Fibroblast of lung (primary cell): ENCODE measurements at regions not wholly inside any gene's neighbourhood (a gene's known extent, or its start where the extent isn't known, plus 50 kb on each side); places are given as distances from the start of the nearest gene placed in this dataset.

Experiments
- DNase-seq, 2 donors: peaks; one replicate each; pipeline versions ENCODE4 v3.0.0 to v3.0.0-alpha.2; 2010; ENCODE audit warnings: low read depth in 2 of 2
- H2AFZ ChIP-seq: 2 replicates; pipeline ENCODE4 v1.5.1; 2012; ENCODE audit warnings: low read length, control low read depth, inconsistent platforms
- H3K27ac ChIP-seq: 2 replicates; pipeline ENCODE4 v1.5.1; 2011; ENCODE audit warnings: low read length, control low read depth; ENCODE audit not compliant: insufficient read depth
- H3K27me3 ChIP-seq: 2 replicates; pipeline ENCODE4 v1.5.1; 2011; ENCODE audit warnings: mild to moderate bottlenecking, low read length; ENCODE audit not compliant: control insufficient read depth, insufficient read depth
- H3K36me3 ChIP-seq: 2 replicates; pipeline ENCODE4 v1.5.1; 2011; ENCODE audit warnings: low read length; ENCODE audit not compliant: control insufficient read depth, insufficient read depth
- H3K4me1 ChIP-seq: 2 replicates; pipeline ENCODE4 v1.5.1; 2011; ENCODE audit warnings: low read length; ENCODE audit not compliant: control insufficient read depth, insufficient read depth; ENCODE audit errors: extremely low read depth
- H3K4me2 ChIP-seq: 2 replicates; pipeline ENCODE4 v1.5.1; 2011; ENCODE audit warnings: low read length, control low read depth; ENCODE audit not compliant: insufficient read depth; ENCODE audit errors: extremely low read depth
- H3K4me3 ChIP-seq, 4 experiments: fragments of 200-600 bp in 1 of 4; sonication (generic) in 1 of 4; replicated peaks in 1 of 4; 2 replicates each; pipeline ENCODE4 v1.5.1; 2011 to 2016; ENCODE audit warnings: low read length in 4 of 4, low read depth in 3 of 4, mild to moderate bottlenecking in 3 of 4, control low read depth in 2 of 4, inconsistent platforms in 1 of 4, mixed read lengths in 1 of 4; ENCODE audit not compliant: insufficient read depth in 1 of 4; ENCODE audit errors: control extremely low read depth in 1 of 4
- H3K79me2 ChIP-seq: 2 replicates; pipeline ENCODE4 v1.5.1; 2012; ENCODE audit warnings: mild to moderate bottlenecking, low read length, inconsistent platforms; ENCODE audit not compliant: control insufficient read depth, insufficient read depth
- H3K9ac ChIP-seq: 2 replicates; pipeline ENCODE4 v1.5.1; 2011; ENCODE audit warnings: mild to moderate bottlenecking, low read length, control low read depth; ENCODE audit not compliant: insufficient read depth
- H3K9me3 ChIP-seq: 2 replicates; pipeline ENCODE4 v1.5.1; 2012; ENCODE audit warnings: low read depth, low read length; ENCODE audit not compliant: control insufficient read depth, insufficient read depth
- H4K20me1 ChIP-seq: 2 replicates; pipeline ENCODE4 v1.5.1; 2011; ENCODE audit warnings: low read length; ENCODE audit not compliant: control insufficient read depth, insufficient read depth; ENCODE audit errors: extremely low read depth
- EZH2 ChIP-seq: IDR thresholded peaks from 2 replicates; pipeline ENCODE4 v1.5.1; 2012; ENCODE audit warnings: low read length, control low read depth, mild to moderate bottlenecking; ENCODE audit errors: missing control alignments
- TF ChIP-seq, protein P1 (sequence below), 2 donors: IDR thresholded peaks in 1 of 2; conservative IDR thresholded peaks in 1 of 2; 1 replicate in 1 of 2; 2 replicates in 1 of 2; pipeline ENCODE4 v1.5.1; 2011 to 2012; ENCODE audit warnings: low read length in 2 of 2, control low read depth in 1 of 2, inconsistent platforms in 1 of 2, low read depth in 1 of 2, mild to moderate bottlenecking in 1 of 2

DNA sequence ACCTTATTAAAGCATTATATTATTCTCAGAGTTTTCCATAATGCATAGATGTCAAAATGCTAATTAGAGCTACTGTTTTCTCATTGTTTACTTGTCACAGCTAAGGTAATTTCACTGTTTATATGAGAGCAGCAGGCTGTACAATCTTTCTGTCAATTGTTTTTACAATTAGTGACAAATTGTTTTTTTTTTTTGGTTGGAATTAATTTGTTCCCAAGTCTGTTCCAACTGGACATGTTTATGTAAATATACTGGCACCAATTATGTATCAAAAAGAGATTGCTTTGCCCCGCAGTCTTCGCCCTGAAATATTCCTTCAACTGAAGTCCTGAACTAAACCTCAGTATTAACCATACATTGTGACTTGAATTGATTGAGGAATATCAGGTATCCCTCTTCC is 72.3 kb upstream of the GRIA4 start:
- no peak for DNase-seq
- no peak overlapping the region for H3K9ac ChIP-seq
- no peaks in the 10 kb centered on the region for H3K9me3 ChIP-seq
- no peak overlapping the region for H3K4me3 ChIP-seq
- H2AFZ ChIP-seq: no peak overlapping the region
- no peaks in the 10 kb centered on the region for H3K36me3 ChIP-seq
- H3K4me1 ChIP-seq: no peaks in the 10 kb centered on the region
- H3K79me2 ChIP-seq: no peaks in the 10 kb centered on the region
- H3K27me3 ChIP-seq: no peaks in the 10 kb centered on the region
- TF ChIP-seq, protein P1, sequence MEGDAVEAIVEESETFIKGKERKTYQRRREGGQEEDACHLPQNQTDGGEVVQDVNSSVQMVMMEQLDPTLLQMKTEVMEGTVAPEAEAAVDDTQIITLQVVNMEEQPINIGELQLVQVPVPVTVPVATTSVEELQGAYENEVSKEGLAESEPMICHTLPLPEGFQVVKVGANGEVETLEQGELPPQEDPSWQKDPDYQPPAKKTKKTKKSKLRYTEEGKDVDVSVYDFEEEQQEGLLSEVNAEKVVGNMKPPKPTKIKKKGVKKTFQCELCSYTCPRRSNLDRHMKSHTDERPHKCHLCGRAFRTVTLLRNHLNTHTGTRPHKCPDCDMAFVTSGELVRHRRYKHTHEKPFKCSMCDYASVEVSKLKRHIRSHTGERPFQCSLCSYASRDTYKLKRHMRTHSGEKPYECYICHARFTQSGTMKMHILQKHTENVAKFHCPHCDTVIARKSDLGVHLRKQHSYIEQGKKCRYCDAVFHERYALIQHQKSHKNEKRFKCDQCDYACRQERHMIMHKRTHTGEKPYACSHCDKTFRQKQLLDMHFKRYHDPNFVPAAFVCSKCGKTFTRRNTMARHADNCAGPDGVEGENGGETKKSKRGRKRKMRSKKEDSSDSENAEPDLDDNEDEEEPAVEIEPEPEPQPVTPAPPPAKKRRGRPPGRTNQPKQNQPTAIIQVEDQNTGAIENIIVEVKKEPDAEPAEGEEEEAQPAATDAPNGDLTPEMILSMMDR (conservative IDR thresholded peaks at IDR 0.05 in 1 of 2, IDR thresholded peaks at IDR 0.05 in 1 of 2; ENCODE audit: low read depth in 1 of 2, low read length in 2 of 2): no peak
- no peak for TF ChIP-seq EZH2
- H3K4me2 ChIP-seq: no peak overlapping the region
- H4K20me1 ChIP-seq: no peaks in the 10 kb centered on the region
- H3K27ac ChIP-seq: no peak overlapping the region

DNA sequence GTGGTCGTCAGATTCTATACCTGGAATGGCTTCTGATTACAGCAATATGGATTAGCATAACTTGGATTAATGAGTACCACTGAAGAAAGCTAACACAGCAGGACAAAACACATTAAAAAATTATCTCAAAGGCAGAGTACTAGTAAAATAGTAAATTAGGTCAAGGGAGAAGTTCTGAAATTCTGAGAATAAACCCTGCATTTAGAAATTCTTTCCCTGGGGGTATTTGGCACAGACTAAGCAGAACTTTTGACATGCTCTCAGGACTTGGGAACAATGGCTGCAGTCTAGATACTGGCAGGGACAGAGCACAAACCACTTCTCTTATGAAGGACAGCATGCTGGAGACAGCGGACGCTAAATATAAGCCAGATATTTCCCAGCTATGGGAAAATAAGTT is 85.6 kb upstream of the GRIA4 start:
- Histone ChIP-seq H3K27me3 (no peaks in the 10 kb centered on the region), H3K9ac (no peak overlapping the region)

DNA sequence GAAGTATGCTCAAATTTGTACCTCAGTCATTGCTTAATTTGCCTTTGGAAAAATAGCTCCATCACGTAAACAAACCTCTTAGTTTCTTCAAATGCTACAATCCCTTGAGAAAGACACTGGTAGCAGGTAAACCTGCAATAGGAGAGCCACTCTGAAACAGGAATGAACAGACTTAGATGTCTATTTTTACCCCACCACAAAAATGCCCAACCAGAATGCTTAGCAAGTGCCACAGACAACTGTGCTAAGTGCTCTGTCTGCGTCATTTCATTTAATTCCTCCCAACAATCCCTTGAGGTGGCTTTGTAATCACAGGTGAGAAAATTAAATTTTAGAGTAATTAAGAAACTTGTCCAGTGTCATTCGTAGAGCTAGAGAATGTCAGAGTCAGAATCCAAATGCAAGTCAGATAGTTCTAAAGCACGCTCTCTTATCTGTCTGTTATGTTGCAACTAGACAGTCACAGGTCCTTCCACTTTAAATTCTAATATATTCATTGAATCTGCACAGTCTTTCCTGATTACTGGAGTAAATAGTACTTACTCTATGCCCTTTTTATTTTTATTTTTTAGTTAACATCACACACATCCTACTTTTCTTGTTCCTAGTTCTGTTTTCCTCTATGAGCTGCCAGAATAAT is 89.0 kb upstream of the GRIA4 start:
- Histone ChIP-seq H3K9ac (no peak overlapping the region), H3K9me3 (no peaks in the 10 kb centered on the region), H4K20me1 (no peaks in the 10 kb centered on the region), H3K27ac (no peak overlapping the region), H3K4me1 (no peaks in the 10 kb centered on the region), H2AFZ (no peak overlapping the region), H3K4me2 (no peak overlapping the region), H3K27me3 (no peaks in the 10 kb centered on the region), H3K4me3 (no peak overlapping the region), H3K79me2 (no peaks in the 10 kb centered on the region), H3K36me3 (no peaks in the 10 kb centered on the region)
- no peak for TF ChIP-seq EZH2
- TF ChIP-seq, protein P1 (conservative IDR thresholded peaks at IDR 0.05 in 1 of 2, IDR thresholded peaks at IDR 0.05 in 1 of 2; ENCODE audit: low read depth in 1 of 2, low read length in 2 of 2): no peak
- DNase-seq: no peak

More for the DNA sequence above, 85.6 kb upstream of the GRIA4 start:
- Histone ChIP-seq H3K79me2 (no peaks in the 10 kb centered on the region), H3K36me3 (no peaks in the 10 kb centered on the region), H4K20me1 (no peaks in the 10 kb centered on the region), H3K4me1 (no peaks in the 10 kb centered on the region), H3K4me2 (no peak overlapping the region), H2AFZ (no peak overlapping the region), H3K4me3 (no peak overlapping the region), H3K9me3 (no peaks in the 10 kb centered on the region), H3K27ac (no peak overlapping the region)
- TF ChIP-seq, protein P1 (conservative IDR thresholded peaks at IDR 0.05 in 1 of 2, IDR thresholded peaks at IDR 0.05 in 1 of 2; ENCODE audit: low read depth in 1 of 2, low read length in 2 of 2): no peak
- TF ChIP-seq EZH2: no peak
- DNase-seq: no peak
